HG03520 (cell line): ENCODE measurements at regions not wholly inside any gene's neighbourhood (a gene's known extent, or its start where the extent isn't known, plus 50 kb on each side); places are given as distances from the start of the nearest gene placed in this dataset.

ENCODE experiments used
- ATAC-seq: cut with Tn5 transposase; IDR thresholded peaks from one replicate; pipeline ENCODE4 v1.9.1; 2021; ENCODE audit warnings: mild to moderate bottlenecking, moderate library complexity; ENCODE audit not compliant: unreplicated experiment

DNA sequence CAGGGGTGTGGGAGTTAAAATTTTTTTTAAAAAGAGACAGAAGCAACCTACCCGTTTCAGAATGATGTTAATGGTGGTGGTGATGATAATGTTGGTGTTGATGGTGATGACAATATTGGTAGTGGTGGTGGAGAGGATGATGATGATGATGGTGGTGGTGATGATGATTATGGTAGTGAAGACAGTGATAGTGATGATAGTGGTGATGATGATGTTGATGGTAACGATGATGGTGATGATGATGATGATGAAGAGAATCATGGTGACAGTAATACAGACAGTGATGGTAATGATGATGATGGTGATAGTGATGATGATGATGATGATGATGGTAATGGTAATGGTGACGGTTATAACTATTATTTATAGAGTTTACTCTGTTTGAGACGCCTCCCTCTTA lies 117.6 kb downstream of the ICE1 start:
- no peak for ATAC-seq
